Cardiac muscle cell (in vitro differentiated cells and primary cell): ENCODE measurements at regions not wholly inside any gene's neighbourhood (a gene's known extent, or its start where the extent isn't known, plus 50 kb on each side); places are given as distances from the start of the nearest gene placed in this dataset.

Experiments
- DNase-seq, 2 donors: peaks; one replicate each; pipeline versions ENCODE4 v3.0.0 to v3.0.0-alpha.2; 2010 to 2017; ENCODE audit warnings: low read depth in 1 of 2, low spot score in 1 of 2
- H3K27ac ChIP-seq: fragments of 200-600 bp; sonication (generic); 2 replicates; pipeline ENCODE4 v1.5.1; 2016
- H3K27me3 ChIP-seq: fragments of 200-600 bp; sonication (generic); 2 replicates; pipeline ENCODE4 v1.6.0; 2016; ENCODE audit warnings: control low read depth
- H3K36me3 ChIP-seq: fragments of 200-600 bp; sonication (generic); 2 replicates; pipeline ENCODE4 v1.5.1; 2016; ENCODE audit warnings: control low read depth
- H3K4me1 ChIP-seq: fragments of 200-600 bp; sonication (generic); 2 replicates; pipeline ENCODE4 v1.8.1; 2017; ENCODE audit warnings: low read depth, mild to moderate bottlenecking, mixed run types
- H3K4me3 ChIP-seq: fragments of 200-600 bp; sonication (generic); 2 replicates; pipeline ENCODE4 v1.5.1; 2016; ENCODE audit warnings: mild to moderate bottlenecking
- H3K9me3 ChIP-seq: fragments of 200-600 bp; sonication (generic); 2 replicates; pipeline ENCODE4 v1.5.1; 2017; ENCODE audit warnings: low read depth, mild to moderate bottlenecking, control low read depth
- TF ChIP-seq, protein P1 (sequence below): IDR thresholded peaks from 2 replicates; pipeline ENCODE4 v1.5.1; 2012; ENCODE audit warnings: low read depth, mild to moderate bottlenecking, low read length

DNA sequence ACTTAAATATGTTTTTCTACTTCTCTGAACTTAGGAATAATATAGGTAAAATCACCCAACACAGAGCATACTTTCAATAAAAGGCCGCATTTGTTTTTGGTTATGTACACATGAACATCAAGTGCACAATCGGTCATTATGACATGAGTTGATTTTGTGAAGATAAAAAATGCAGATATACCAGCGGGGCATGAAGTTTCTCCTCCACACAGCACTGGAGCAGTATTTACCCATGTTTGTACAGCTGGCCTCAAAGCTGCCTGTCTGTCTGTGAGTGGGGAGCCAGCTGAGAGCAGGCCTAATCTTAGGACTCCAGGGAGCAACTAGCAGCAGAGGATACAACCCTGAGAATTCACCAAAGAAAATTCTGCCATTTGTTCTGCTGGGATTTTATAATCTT, 206.5 kb downstream of the TPBG start:
- Histone ChIP-seq H3K36me3 (no peaks in the 10 kb centered on the region), H3K27me3 (no peaks in the 10 kb centered on the region), H3K4me1 (no peaks in the 10 kb centered on the region), H3K4me3 (no peak overlapping the region), H3K27ac (no peak overlapping the region), H3K9me3 (no peaks in the 10 kb centered on the region)
- TF ChIP-seq, protein P1, sequence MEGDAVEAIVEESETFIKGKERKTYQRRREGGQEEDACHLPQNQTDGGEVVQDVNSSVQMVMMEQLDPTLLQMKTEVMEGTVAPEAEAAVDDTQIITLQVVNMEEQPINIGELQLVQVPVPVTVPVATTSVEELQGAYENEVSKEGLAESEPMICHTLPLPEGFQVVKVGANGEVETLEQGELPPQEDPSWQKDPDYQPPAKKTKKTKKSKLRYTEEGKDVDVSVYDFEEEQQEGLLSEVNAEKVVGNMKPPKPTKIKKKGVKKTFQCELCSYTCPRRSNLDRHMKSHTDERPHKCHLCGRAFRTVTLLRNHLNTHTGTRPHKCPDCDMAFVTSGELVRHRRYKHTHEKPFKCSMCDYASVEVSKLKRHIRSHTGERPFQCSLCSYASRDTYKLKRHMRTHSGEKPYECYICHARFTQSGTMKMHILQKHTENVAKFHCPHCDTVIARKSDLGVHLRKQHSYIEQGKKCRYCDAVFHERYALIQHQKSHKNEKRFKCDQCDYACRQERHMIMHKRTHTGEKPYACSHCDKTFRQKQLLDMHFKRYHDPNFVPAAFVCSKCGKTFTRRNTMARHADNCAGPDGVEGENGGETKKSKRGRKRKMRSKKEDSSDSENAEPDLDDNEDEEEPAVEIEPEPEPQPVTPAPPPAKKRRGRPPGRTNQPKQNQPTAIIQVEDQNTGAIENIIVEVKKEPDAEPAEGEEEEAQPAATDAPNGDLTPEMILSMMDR: no peak
- no peak for DNase-seq

DNA sequence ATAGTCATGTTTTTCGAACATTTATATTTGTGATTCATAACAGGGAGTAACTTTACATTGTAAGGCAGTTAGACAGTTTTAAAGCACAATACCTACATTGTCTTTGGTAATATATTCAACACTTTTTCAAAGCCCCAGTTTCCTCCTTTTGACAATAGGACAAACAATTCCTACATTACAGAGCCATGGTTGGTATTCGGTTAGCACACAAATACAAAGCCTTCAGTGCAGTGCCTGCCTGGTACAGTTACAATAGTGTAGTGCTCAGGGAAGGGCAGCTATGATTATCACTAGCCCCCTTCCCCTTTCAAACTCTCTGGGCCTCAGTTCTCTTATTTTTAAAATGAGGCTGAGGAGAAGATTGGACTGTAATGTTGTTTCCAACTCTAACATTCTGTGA, 207.8 kb downstream of the TPBG start:
- TF ChIP-seq, protein P1: no peak
- no peaks in the 10 kb centered on the region for H3K4me1 ChIP-seq
- H3K36me3 ChIP-seq: no peaks in the 10 kb centered on the region
- H3K9me3 ChIP-seq: no peaks in the 10 kb centered on the region
- H3K4me3 ChIP-seq: no peak overlapping the region
- no peak for DNase-seq
- no peak overlapping the region for H3K27ac ChIP-seq
- H3K27me3 ChIP-seq: no peaks in the 10 kb centered on the region

DNA sequence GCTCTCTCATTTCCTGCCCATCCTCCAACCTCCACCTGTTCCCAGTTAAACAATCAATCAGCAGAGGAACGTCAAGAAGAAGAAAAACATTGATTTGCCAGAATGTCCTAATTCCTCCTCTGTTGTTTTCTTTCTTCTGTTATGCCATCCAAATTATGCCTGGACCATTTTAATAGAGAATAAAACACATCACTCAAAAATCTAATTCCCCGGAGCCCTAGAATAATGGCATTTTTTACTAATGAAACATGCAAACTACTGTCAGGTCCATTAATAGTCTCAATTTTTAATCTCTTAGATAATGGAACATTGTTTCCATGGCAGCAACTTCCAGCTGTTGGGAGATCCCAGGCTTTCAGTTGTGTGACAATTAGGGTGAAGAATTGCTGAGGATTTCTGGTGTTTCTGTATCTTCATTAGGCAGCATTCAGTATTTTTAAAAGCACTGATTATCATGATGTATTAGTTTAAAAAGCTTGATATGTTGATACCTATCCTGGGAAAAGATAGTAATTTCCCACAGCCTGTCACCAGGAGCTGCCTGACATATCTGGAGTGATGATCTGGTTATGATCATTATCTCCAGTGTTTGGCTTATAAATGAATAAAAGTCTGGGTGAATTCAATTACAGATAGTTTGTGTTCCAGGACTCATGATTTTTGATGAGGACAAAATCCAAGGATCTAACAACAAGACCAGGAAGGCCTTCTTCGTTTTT, 209.8 kb downstream of the TPBG start:
- no peaks in the 10 kb centered on the region for H3K27me3 ChIP-seq
- TF ChIP-seq, protein P1: no peak
- no peaks in the 10 kb centered on the region for H3K4me1 ChIP-seq
- no peak overlapping the region for H3K27ac ChIP-seq
- no peaks in the 10 kb centered on the region for H3K36me3 ChIP-seq
- no peak overlapping the region for H3K4me3 ChIP-seq
- no peak for DNase-seq
- H3K9me3 ChIP-seq: no peaks in the 10 kb centered on the region

DNA sequence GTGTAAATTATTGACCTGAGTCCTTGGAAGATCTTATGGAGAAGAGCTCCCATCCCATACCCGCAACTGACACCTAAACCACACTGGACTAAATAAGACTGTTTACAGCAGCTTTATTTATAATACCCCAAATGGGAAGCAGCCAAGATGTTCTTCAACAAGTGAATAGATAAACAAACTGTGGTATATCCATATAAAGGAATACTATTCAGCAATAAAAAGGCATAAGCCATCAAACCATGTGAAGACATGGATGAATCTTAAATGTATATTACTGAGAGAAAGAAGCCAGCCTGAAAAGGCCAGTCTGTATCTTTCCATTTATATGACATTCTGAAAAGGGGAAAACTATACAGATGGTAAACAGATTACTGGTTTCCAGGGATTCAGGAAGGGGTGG, 212.7 kb downstream of the TPBG start:
- DNase-seq: no peak
- TF ChIP-seq, protein P1: no peak
- Histone ChIP-seq H3K27ac (no peak overlapping the region), H3K9me3 (no peaks in the 10 kb centered on the region), H3K27me3 (no peaks in the 10 kb centered on the region), H3K36me3 (no peaks in the 10 kb centered on the region), H3K4me1 (no peaks in the 10 kb centered on the region), H3K4me3 (no peak overlapping the region)

DNA sequence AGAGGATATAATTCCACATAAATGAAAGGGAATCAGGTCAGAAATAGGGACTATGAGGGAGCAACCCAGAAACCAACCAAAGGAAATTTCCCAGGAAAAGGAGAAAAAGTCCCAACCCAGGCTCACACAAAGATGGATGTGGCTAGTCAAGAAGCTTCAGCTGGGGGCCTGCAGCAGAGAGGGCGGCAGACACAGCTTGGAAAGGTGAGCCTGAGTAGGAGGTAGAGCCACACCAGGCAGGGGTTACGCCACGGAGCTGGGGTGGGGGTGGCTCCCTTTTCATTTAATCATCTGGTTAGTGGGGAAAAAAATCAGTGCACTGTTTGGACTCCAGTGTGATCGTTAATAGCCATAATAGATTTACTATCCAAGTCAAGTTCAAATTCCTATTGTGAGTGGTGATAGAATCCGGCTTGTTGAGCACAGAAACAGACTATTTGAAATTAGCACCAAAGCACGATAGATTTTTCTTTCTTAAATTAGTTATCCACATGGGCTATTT, 220.6 kb downstream of the TPBG start:
- no peaks in the 10 kb centered on the region for H3K36me3 ChIP-seq
- H3K27ac ChIP-seq: no peak overlapping the region
- no peak for DNase-seq
- TF ChIP-seq, protein P1: no peak
- no peak overlapping the region for H3K4me3 ChIP-seq
- no peaks in the 10 kb centered on the region for H3K9me3 ChIP-seq
- no peaks in the 10 kb centered on the region for H3K4me1 ChIP-seq
- no peaks in the 10 kb centered on the region for H3K27me3 ChIP-seq
